DND-41 (cell line): ENCODE measurements at regions not wholly inside any gene's neighbourhood (a gene's known extent, or its start where the extent isn't known, plus 50 kb on each side); places are given as distances from the start of the nearest gene placed in this dataset.

ENCODE experiments used
- CTCF ChIP-seq: IDR thresholded peaks from 2 replicates; pipeline ENCODE4 v1.5.1; 2012; ENCODE audit warnings: borderline replicate concordance, low read length, moderate library complexity, mild to moderate bottlenecking; ENCODE audit not compliant: poor library complexity, severe bottlenecking; ENCODE audit errors: extremely low read depth
- EZH2 ChIP-seq: IDR thresholded peaks from 3 replicates; pipeline ENCODE4 v1.6.1; 2012; ENCODE audit warnings: borderline replicate concordance, low read depth, mild to moderate bottlenecking, moderate library complexity, low read length, inconsistent platforms; ENCODE audit not compliant: severe bottlenecking

GRCh38 chr3:182608832-182609231 lies 184.5 kb upstream of the ATP11B start:
- TF ChIP-seq CTCF (no peak), EZH2 (no peak)
